EL (cell line): ENCODE measurements at regions not wholly inside any gene's neighbourhood (a gene's known extent, or its start where the extent isn't known, plus 50 kb on each side); places are given as distances from the start of the nearest gene placed in this dataset.
A peak's percentile ranks its signal among the peaks of the same experiment; 100 is the strongest.
"Not testable (repeated sequence)": the region's sequence is repeated elsewhere in the genome, so short reads cannot be mapped to it uniquely, and the experiment has no call there.

ENCODE experiments used
- DNase-seq: peaks from one replicate; pipeline ENCODE4 v3.0.0-alpha.2; 2016

- DNase-seq = peak; percentile 23
These were observed 290.4 kb upstream of the DYNLRB2 start for GRCh38 chr16:80250381-80250780.

- not testable (repeated sequence) for DNase-seq
These were observed 297.5 kb upstream of the DYNLRB2 start for GRCh38 chr16:80243303-80243702.

DNA sequence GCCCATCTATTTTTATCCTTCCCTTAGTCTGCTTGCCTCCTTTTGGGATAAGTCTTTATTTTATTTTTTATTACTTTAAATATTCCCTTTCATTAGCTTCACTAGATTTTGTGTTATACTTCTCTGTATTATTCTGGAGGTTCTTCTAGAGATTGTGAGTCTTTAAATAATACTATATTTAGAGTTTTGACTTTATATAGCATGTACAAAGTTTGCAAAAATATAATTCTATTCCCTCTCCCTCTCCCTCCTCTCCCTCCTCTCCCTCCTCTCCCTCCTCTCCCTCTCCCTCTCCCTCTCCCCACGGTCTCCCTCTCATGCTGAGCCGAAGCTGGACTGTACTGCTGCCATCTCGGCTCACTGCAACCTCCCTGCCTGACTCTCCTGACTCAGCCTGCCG is 298.5 kb upstream of the DYNLRB2 start:
- not testable (repeated sequence) for DNase-seq

DNA sequence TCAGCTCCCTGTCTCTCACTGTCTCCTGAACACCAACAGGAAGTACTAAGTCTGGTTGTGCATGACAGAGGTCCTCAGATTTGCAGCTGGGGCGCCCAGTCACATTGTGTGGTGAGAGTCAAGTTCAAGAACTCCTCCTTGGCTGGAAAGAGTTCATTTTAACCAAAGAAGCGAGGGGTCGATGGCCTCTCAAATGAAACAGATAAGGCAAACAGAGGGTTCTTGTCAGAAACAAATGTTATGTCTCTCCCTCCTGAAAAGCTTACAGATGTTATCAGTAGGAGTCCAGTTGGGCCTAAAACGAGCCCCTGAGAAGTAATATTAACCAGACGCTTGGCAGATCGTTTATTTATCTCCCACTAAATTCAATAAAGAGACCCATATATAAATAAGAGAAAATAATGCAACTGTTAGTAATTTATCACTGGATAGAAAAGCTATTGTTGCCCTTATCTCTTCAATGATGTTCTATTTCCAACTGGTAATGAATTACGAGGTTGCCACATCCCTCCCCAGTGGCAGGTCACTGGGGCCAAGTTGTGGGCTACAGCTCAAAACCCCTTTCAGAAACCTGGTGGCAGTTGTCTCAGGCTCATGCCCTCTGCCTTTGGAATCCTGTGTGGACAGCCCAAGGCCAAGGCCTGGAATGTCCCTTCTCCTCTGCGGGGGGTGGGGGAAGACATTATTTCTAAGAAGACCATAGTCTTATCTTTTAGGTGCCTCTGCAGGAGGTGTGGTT is 307.5 kb upstream of the DYNLRB2 start:
- DNase-seq = no peak

DNA sequence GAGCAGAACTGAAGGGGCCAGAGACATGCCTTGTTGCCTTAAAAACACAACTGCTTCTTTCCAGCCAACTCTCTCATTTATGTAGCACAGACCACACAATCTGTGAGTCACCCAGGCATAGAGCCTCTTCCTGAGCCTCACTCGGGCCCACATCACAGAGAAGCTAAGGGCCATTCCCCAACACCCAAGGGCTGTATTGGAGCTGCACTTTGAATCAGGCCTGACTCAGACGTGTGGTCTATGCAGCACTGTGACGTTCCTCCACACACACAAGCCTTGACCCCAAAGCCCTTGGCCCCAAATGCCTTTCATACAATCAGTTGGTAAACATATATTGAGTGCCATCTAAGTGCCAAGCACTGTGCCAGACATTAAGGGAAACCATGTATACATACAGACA is 308.9 kb upstream of the DYNLRB2 start:
- DNase-seq = peak; percentile 94

GRCh38 chr16:80231121-80231520 is 309.7 kb upstream of the DYNLRB2 start:
- DNase-seq = no peak

DNA sequence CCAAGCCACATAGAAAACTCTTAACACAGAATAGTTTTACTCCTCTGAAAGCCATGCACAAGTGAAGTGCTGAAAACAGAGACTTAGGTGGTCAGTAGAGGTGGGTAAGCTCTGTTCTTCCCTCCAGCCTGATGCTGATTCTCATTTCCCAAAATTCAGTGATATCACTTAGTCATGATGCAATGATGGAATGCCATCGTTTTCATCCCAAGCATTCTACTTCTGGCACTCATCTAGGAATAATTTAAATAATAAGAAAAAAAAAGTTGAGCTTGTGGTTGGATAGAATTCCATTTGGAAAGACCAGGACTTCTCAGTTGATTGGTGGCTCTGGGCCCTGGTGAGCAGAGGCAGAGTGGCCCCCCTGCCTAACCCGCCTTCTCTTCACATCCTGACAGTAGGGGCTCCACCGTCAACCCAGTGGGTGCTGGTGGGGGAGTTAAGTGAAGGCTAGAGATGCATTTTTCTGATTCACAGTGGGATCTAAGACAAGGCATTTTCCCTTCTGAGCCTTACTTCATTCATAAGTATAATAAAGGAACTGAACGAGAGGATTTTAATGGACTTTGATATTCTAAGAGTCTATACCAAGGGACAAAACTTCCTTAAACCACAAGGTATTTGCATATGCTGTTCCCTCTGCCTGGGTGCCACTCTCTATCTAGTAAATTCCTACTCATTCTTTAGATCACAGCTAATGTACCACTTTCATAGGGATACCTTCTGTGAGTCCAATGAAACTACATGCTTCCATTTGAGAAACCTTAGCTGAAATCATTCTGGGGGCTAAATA is 310.3 kb upstream of the DYNLRB2 start:
- DNase-seq = no peak

DNA sequence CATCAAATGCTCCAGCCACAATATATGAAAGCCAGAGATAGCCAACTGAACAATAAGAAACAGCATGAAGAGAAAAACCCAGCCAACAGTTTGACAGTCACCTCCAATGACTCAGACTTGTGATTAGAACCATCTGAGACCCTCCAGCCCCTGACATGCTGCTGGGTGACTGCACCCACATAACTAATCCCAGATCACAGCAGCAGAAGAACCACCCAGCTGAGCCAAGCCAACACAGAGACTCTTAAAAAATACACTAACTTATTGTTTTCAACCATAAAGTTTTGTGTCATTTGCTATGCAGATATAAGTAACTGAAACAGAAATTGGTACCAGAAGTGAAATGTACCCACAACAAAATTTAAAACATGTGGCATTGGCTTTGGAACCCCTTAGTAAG is 314.3 kb upstream of the DYNLRB2 start:
- no peak for DNase-seq

DNA sequence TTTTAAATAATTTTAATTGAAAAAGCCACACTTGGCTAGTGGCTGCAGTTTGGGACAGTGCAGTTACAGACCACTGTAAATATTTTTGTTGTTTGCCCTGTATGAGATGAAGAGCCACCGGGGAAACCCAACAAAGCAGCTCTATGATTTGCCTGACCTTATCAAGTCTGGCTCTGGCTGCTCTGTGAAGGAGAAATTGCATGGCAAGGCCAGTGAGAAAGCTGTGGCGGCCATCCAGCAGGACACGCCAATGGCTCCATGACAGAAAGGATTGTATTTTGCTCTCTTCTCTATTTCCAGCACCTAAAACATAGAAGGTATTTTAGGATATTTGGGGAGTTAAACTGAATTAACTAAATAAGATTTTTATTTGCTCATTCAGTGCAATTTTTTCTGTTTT is 330.0 kb upstream of the DYNLRB2 start:
- no peak for DNase-seq

DNA sequence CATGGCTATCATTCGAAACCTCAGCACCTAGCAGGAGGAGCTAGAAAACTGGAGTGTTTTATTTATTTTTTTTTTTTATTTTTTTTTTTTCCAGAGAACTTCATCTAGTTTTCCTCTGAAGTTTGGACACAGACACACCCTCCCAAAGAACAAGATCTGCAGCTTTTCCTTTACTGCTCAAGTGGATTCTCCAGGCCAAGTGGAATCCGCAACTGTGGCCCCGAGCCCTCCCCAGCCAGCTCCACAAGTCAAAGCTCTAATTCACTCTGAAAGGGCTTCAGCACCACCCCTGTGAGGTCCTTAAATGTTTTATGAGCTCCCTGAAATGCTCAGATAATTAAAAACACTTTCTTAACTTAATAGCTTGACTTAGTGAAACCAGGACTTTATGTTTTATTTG is 332.1 kb upstream of the DYNLRB2 start:
- DNase-seq = no peak

DNA sequence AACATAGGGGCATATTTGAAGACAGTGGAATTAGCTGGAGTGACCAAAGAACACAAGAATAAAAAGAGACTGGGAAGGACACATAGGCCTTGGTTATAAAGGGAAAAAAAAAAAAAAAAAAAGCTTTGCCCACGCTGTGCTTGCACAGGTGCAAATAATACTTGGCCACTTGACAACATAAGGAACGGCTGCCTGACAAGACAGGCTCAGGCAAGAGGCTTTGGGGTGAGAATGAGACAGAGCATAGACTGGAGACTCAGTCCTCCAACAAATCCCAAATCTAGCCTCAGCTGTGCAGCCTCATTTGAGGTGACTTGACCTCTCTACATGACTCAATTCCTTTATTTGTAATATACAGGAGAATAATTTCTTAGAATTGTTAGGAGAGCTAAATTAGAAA is 332.8 kb upstream of the DYNLRB2 start:
- no peak for DNase-seq

DNA sequence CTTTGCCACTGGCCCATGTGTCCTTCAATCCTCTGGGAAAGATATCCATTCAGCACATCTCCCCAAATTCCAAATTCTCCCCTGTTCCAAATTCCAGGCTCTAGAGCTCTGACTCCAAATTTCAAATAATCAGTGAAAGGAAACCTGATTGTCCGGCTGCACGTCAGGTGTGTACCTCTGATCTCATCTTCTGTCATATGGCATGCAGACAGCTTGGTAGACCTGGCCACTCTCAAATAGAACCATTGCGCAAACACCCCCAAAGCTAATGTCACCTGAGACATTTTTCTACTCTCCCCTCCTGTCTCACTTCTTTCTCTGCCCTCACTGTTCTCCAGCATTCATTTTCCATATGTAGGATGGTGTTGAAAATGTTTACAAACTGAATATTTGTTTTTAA is 337.0 kb upstream of the DYNLRB2 start:
- no peak for DNase-seq

DNA sequence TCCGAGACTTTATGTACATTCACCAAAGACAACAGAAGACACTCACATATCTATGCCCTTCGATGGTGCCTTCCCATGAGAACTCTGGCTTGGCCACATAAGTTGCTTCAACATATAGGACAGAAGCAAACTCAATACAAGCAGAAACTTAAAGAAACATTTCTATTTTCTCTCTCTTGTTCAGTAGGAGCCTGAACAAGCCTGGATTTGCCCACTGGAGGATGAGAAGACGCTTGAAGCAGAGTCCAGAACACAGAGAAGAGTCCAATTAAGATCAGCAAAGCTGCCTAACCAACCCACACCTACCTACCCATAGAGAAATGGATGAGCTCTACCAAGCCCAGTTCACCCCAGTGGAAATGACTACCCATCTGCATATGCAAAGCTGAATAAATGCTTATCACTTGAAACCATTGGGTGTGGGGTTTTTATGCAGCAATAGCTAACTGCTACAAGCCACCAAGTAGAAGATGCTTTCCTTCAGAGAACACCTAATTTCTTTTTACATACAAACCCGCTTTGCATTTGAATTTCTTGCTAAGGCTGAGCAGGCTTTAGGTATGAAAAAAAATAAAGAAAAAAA is 337.9 kb upstream of the DYNLRB2 start:
- no peak for DNase-seq

DNA sequence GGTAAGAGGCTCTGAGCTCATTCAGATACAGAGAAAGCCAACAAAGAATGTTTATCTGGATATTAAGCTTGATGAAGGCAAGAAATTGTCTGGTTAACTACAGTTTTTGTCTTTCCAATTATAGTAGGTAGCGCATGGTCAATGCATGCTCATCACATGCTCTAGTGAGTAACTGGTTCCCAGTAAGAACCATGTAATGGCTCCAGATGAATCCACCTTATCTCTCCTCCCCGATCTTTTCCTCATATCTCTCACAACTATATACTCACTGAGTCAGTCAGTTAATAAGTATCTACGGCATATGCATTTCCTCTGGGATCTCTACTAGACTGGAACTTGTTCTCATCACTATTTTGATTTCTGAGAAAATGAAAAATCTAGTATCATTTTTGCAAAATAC is 340.7 kb upstream of the DYNLRB2 start:
- no peak for DNase-seq

DNA sequence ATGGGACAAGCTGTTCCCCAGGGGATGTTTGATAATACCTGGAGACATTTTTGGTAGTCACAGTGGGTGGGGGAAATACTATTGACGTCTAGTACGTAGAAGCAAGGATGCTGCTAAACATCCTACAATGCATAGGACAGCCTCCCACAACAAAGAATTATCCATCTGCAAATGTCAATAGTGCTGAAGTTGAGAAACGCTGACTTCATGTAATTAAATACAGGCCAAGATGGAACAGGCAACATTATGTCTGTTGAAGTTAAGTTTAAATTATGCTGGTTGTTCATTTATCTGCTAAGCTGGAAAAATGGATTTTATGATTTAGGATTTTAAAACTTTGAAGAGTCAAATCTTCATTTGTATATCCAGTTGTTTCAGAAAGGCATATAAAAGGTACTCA is 341.2 kb upstream of the DYNLRB2 start:
- no peak for DNase-seq

GRCh38 chr16:80198311-80199299 is 342.2 kb upstream of the DYNLRB2 start:
- peak; percentile 6 for DNase-seq

- DNase-seq = peak; percentile 96
These were observed 343.0 kb upstream of the DYNLRB2 start for GRCh38 chr16:80197741-80198201.

DNA sequence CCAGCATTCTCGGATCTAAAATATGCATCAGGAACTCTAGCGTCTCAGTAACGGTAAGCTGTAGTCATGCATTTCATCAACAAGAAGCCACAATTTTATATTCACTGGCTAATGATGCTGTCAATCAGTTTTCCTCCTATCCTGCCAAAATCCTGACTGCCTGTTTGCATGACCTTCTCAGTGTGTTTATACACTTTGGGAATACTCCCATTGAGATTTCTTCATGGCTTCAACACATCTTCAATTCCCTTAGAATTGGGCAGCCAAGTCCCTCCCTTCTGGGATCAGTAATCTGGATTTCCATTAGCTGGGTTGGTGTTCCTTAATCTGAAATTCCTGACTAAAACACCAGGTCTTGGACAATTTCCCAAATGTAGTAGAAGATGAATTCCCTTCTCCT is 348.9 kb upstream of the DYNLRB2 start:
- no peak for DNase-seq

- no peak for DNase-seq
These were observed 351.2 kb upstream of the DYNLRB2 start for GRCh38 chr16:80189476-80190175.

GRCh38 chr16:80176114-80176513 is 364.7 kb upstream of the DYNLRB2 start:
- peak; percentile 86 for DNase-seq

GRCh38 chr16:80175011-80175410 is 365.8 kb upstream of the DYNLRB2 start:
- DNase-seq = no peak

DNA sequence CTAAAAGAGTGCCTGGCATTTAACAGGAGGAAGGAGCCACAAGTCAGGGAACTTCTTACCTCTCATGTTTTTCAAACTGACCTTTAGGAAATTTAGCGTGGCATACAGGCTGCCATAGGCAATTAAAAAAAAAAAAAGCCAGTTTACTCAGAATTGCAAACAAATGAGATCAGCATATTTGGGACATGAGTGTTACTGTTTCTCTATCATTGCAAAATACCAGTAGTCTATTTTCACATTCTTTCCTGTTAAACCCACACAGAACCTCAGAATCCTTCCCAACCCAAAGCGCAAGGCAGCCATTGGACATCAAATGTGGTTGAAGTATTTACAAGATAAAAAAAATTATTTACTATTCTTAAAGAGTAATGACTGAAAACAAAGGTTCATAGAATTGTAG is 366.4 kb upstream of the DYNLRB2 start:
- DNase-seq = peak; percentile 91
